Activated CD8-positive, alpha-beta T cell treated with anti-CD3 and anti-CD28 coated beads for 36 hours (primary cell): ENCODE measurements at regions not wholly inside any gene's neighbourhood (a gene's known extent, or its start where the extent isn't known, plus 50 kb on each side); places are given as distances from the start of the nearest gene placed in this dataset.

Experiments
- ATAC-seq: fragments of 200-7000 bp; cut with Tn5 transposase; one replicate; pipeline ENCODE4 v1.10.0; 2021; ENCODE audit warnings: mild to moderate bottlenecking, moderate library complexity
- CTCF ChIA-PET: fragments of 350-600 bp; sonication (Branson Sonifier 250); formaldehyde crosslinking; loops from one replicate; lab custom pipeline; 2021; ENCODE audit warnings: antibody characterized with exemption; lab: Charles Lee
- POLR2A ChIA-PET: fragments of 350-600 bp; sonication (Branson Sonifier 250); formaldehyde crosslinking; loops from one replicate; lab custom pipeline; 2021; ENCODE audit warnings: antibody characterized with exemption; lab: Charles Lee
- DNase-seq: peaks from one replicate; pipeline ENCODE4 v3.0.0-alpha.2; 2020
- H3K27ac Mint-ChIP-seq: one replicate; pipeline ENCODE4 v1.8.0; 2021; ENCODE audit warnings: mild to moderate bottlenecking, mixed read lengths
- H3K27me3 Mint-ChIP-seq: one replicate; pipeline ENCODE4 v1.8.0; 2021; ENCODE audit warnings: mixed read lengths
- H3K36me3 Mint-ChIP-seq: one replicate; pipeline ENCODE4 v1.8.0; 2021; ENCODE audit warnings: low read depth, mixed read lengths
- H3K4me1 Mint-ChIP-seq: one replicate; pipeline ENCODE4 v1.8.0; 2021; ENCODE audit warnings: low read depth, mixed read lengths
- H3K4me3 Mint-ChIP-seq: one replicate; pipeline ENCODE4 v1.8.0; 2021; ENCODE audit warnings: mild to moderate bottlenecking, moderate library complexity, mixed read lengths
- H3K9me3 Mint-ChIP-seq: one replicate; pipeline ENCODE4 v1.8.0; 2021; ENCODE audit warnings: mixed read lengths
- CTCF ChIP-seq: fragments of 200-600 bp; IDR thresholded peaks from one replicate; pipeline ENCODE4 v1.8.0; 2022; ENCODE audit warnings: antibody characterized with exemption, mild to moderate bottlenecking
- intact Hi-C: fragments of 100-400 bp; cut with micrococcal nuclease; formaldehyde crosslinking; loops from one replicate; pipeline ENCODE4 v1.10.0; 2022

GRCh38 chr2:145503511-145503910 is 983.6 kb upstream of the ZEB2 start:
- ChIA-PET POLR2A (no interaction called here), CTCF (no interaction called here)
- no peaks in the 10 kb centered on the region for H3K36me3 Mint-ChIP-seq
- DNase-seq (no peak), ATAC-seq (no peak)
- no peaks in the 10 kb centered on the region for H3K9me3 Mint-ChIP-seq
- TF ChIP-seq CTCF, result no peak
- H3K27me3 Mint-ChIP-seq, result peaks cover 1% of the 10 kb centered on the region
- H3K4me3 Mint-ChIP-seq, result no peak overlapping the region
- intact Hi-C loops, result no loop called here
- H3K27ac Mint-ChIP-seq, result no peak overlapping the region
- H3K4me1 Mint-ChIP-seq, result no peaks in the 10 kb centered on the region

- ATAC-seq, result no peak
- Mint-ChIP-seq H3K27ac (no peak overlapping the region), H3K4me3 (no peak overlapping the region), H3K9me3 (no peaks in the 10 kb centered on the region), H3K36me3 (no peaks in the 10 kb centered on the region), H3K27me3 (peaks cover 1% of the 10 kb centered on the region), H3K4me1 (no peaks in the 10 kb centered on the region)
- ChIA-PET CTCF (no interaction called here), POLR2A (no interaction called here)
- TF ChIP-seq CTCF, result no peak
- DNase-seq, result no peak
- intact Hi-C loops, result no loop called here
Observed at GRCh38 chr2:145501920-145502319, 982.0 kb upstream of the ZEB2 start.

GRCh38 chr2:145495590-145495989 is 975.7 kb upstream of the ZEB2 start:
- Mint-ChIP-seq H3K4me1 (no peaks in the 10 kb centered on the region), H3K27me3 (peaks cover 1% of the 10 kb centered on the region), H3K27ac (no peak overlapping the region), H3K36me3 (no peaks in the 10 kb centered on the region), H3K4me3 (no peak overlapping the region), H3K9me3 (peaks cover 4% of the 10 kb centered on the region)
- intact Hi-C loops, result no loop called here
- DNase-seq (no peak), ATAC-seq (no peak)
- ChIA-PET CTCF (no interaction called here), POLR2A (no interaction called here)
- TF ChIP-seq CTCF, result no peak

GRCh38 chr2:145494441-145494840 is 974.5 kb upstream of the ZEB2 start:
- DNase-seq (no peak), ATAC-seq (no peak)
- POLR2A ChIA-PET, result no interaction called here
- no peak for TF ChIP-seq CTCF
- H3K9me3 Mint-ChIP-seq, result peaks cover 4% of the 10 kb centered on the region
- intact Hi-C loops, result no loop called here
- no peaks in the 10 kb centered on the region for H3K36me3 Mint-ChIP-seq
- H3K4me1 Mint-ChIP-seq, result no peaks in the 10 kb centered on the region
- no peak overlapping the region for H3K27ac Mint-ChIP-seq
- H3K27me3 Mint-ChIP-seq, result no peaks in the 10 kb centered on the region
- H3K4me3 Mint-ChIP-seq, result no peak overlapping the region
- CTCF ChIA-PET, result no interaction called here

GRCh38 chr2:145488571-145488970 is 968.7 kb upstream of the ZEB2 start:
- Mint-ChIP-seq H3K4me1 (no peaks in the 10 kb centered on the region), H3K27me3 (no peaks in the 10 kb centered on the region), H3K36me3 (no peaks in the 10 kb centered on the region), H3K9me3 (peaks cover 4% of the 10 kb centered on the region), H3K4me3 (no peak overlapping the region), H3K27ac (no peak overlapping the region)
- TF ChIP-seq CTCF, result no peak
- ChIA-PET POLR2A (no interaction called here), CTCF (no interaction called here)
- intact Hi-C loops, result no loop called here
- DNase-seq (no peak), ATAC-seq (no peak)
